HCT116 (cell line): ENCODE measurements at regions not wholly inside any gene's neighbourhood (a gene's known extent, or its start where the extent isn't known, plus 50 kb on each side); places are given as distances from the start of the nearest gene placed in this dataset.

Source experiments
- JUND ChIP-seq: IDR thresholded peaks from 2 replicates; pipeline ENCODE4 v1.6.1; 2012
- POLR2A ChIP-seq: IDR thresholded peaks from 2 replicates; pipeline ENCODE4 v1.7.0; 2011; ENCODE audit warnings: borderline replicate concordance; ENCODE audit not compliant: insufficient read depth, insufficient read length; ENCODE audit errors: extremely low read depth
- POLR2AphosphoS5 ChIP-seq: IDR thresholded peaks from 2 replicates; pipeline ENCODE4 v1.6.1; 2011; ENCODE audit warnings: mild to moderate bottlenecking, low read depth, low read length, moderate library complexity
- SRF ChIP-seq: IDR thresholded peaks from 2 replicates; pipeline ENCODE4 v1.6.1; 2012; ENCODE audit warnings: low read depth
- TCF7L2 ChIP-seq: IDR thresholded peaks from 2 replicates; pipeline ENCODE4 v1.7.0; 2011; ENCODE audit warnings: borderline replicate concordance, inconsistent platforms; ENCODE audit not compliant: insufficient read depth, insufficient read length; ENCODE audit errors: extremely low read depth
- YY1 ChIP-seq: IDR thresholded peaks from 2 replicates; pipeline ENCODE4 v1.6.1; 2011; ENCODE audit warnings: low read length, low read depth, moderate library complexity, mild to moderate bottlenecking; ENCODE audit not compliant: insufficient replicate concordance; ENCODE audit errors: extremely low read depth
- ZFX ChIP-seq: fragments of 450-650 bp; IDR thresholded peaks from 2 replicates; pipeline ENCODE4 v1.6.1; 2017
- TF ChIP-seq, protein P1 (sequence below), 3 experiments: fragments of 200-600 bp in 1 of 3; sonication (generic) in 1 of 3; IDR thresholded peaks in 2 of 3; conservative IDR thresholded peaks in 1 of 3; 2 replicates each; pipeline ENCODE4 v1.5.1; 2012 to 2017; ENCODE audit warnings: low read depth in 2 of 3, low read length in 2 of 3, antibody characterized with exemption in 1 of 3, borderline replicate concordance in 1 of 3, control low read depth in 1 of 3, mild to moderate bottlenecking in 1 of 3, mixed read lengths in 1 of 3, mixed run types in 1 of 3, moderate library complexity in 1 of 3; ENCODE audit not compliant: insufficient read depth in 1 of 3
- TF ChIP-seq, protein P2 (sequence below): IDR thresholded peaks from 2 replicates; pipeline ENCODE4 v1.6.1; 2012; ENCODE audit warnings: low read depth

DNA sequence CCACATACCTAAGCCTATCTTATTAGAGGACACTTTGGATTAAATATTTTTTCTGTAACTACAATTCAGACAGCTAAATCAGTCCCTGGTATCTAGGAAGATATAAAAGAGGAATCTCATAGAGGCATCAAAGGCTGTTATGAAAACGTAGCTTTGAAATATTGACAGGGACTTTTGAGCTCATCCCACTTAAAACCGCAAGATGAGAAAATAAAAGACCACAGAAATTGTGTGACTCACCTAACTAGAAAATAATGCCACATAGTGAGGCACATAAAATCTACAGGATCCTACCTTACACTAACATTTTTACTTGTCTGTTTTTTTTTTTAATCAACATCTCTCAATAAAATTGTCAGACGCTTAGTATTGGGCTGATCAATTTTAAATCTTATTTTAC is 686.5 kb upstream of the COX7C start:
- TF ChIP-seq, protein P1, sequence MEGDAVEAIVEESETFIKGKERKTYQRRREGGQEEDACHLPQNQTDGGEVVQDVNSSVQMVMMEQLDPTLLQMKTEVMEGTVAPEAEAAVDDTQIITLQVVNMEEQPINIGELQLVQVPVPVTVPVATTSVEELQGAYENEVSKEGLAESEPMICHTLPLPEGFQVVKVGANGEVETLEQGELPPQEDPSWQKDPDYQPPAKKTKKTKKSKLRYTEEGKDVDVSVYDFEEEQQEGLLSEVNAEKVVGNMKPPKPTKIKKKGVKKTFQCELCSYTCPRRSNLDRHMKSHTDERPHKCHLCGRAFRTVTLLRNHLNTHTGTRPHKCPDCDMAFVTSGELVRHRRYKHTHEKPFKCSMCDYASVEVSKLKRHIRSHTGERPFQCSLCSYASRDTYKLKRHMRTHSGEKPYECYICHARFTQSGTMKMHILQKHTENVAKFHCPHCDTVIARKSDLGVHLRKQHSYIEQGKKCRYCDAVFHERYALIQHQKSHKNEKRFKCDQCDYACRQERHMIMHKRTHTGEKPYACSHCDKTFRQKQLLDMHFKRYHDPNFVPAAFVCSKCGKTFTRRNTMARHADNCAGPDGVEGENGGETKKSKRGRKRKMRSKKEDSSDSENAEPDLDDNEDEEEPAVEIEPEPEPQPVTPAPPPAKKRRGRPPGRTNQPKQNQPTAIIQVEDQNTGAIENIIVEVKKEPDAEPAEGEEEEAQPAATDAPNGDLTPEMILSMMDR (IDR thresholded peaks at IDR 0.05 in 2 of 3, conservative IDR thresholded peaks at IDR 0.05 in 1 of 3; ENCODE audit: borderline replicate concordance in 1 of 3, insufficient read depth in 1 of 3, low read depth in 2 of 3, low read length in 2 of 3) = no peak
- TF ChIP-seq SRF = no peak
- no peak for TF ChIP-seq ZFX
- no peak for TF ChIP-seq TCF7L2
- TF ChIP-seq POLR2A = no peak
- TF ChIP-seq YY1 = no peak
- TF ChIP-seq, protein P2, sequence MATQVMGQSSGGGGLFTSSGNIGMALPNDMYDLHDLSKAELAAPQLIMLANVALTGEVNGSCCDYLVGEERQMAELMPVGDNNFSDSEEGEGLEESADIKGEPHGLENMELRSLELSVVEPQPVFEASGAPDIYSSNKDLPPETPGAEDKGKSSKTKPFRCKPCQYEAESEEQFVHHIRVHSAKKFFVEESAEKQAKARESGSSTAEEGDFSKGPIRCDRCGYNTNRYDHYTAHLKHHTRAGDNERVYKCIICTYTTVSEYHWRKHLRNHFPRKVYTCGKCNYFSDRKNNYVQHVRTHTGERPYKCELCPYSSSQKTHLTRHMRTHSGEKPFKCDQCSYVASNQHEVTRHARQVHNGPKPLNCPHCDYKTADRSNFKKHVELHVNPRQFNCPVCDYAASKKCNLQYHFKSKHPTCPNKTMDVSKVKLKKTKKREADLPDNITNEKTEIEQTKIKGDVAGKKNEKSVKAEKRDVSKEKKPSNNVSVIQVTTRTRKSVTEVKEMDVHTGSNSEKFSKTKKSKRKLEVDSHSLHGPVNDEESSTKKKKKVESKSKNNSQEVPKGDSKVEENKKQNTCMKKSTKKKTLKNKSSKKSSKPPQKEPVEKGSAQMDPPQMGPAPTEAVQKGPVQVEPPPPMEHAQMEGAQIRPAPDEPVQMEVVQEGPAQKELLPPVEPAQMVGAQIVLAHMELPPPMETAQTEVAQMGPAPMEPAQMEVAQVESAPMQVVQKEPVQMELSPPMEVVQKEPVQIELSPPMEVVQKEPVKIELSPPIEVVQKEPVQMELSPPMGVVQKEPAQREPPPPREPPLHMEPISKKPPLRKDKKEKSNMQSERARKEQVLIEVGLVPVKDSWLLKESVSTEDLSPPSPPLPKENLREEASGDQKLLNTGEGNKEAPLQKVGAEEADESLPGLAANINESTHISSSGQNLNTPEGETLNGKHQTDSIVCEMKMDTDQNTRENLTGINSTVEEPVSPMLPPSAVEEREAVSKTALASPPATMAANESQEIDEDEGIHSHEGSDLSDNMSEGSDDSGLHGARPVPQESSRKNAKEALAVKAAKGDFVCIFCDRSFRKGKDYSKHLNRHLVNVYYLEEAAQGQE = no peak
- TF ChIP-seq POLR2AphosphoS5 = no peak
- no peak for TF ChIP-seq JUND
